ENCODE measurements at regions not wholly inside any gene's neighbourhood (a gene's known extent, or its start where the extent isn't known, plus 50 kb on each side); places are given as distances from the start of the nearest gene placed in this dataset.

DNA sequence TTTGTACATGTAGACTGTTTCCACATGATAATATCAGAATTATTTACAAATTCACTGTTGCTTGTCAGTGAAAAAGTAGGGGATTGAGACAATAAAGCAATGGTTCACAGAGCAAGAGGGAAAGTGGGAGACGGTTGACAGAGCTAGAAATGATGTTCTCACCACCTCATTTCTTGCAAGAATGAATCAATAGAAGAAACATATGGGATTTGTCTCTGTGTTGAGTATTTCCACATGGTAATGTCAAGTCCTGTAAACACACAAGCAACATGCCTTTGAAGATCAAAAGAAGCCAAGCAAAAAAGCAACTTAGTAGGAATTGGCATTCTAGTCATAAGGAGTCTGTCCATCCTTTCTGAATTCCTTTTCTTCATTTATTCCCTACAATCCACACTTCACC, 1806.6 kb upstream of the AGA start:
- Histone ChIP-seq H3K9me3 (replicated peaks in 1 of 2; ENCODE audit: control insufficient read depth in 2 of 2, insufficient read depth in 1 of 2, low read depth in 1 of 2, low read length in 2 of 2) (no peaks in the 10 kb centered on the region), H3K79me1 (ENCODE audit: low read depth, low read length) (no peaks in the 10 kb centered on the region), H3K27ac (replicated peaks; ENCODE audit: low read length) (no peak overlapping the region), H2BK5ac (ENCODE audit: low read length) (no peak overlapping the region), H3K18ac (ENCODE audit: low read length) (no peak overlapping the region), H3K23ac (ENCODE audit: low read depth, low read length, poor library complexity) (no peak overlapping the region), H4K8ac (ENCODE audit: low read depth, low read length) (no peak overlapping the region), H3K27me3 (ENCODE audit: control insufficient read depth in 3 of 3, insufficient read depth in 3 of 3, low read depth in 1 of 3, low read length in 3 of 3) (no peaks in the 10 kb centered on the region), H3K4me2 (ENCODE audit: insufficient read depth, low read length, poor library complexity, severe bottlenecking) (no peak overlapping the region), H3K4ac (ENCODE audit: low read length) (no peak overlapping the region), H2AK5ac (ENCODE audit: low read depth, low read length) (no peak overlapping the region), H3K4me1 (ENCODE audit: control insufficient read depth in 2 of 2, insufficient read depth in 1 of 2, low read depth in 1 of 2, low read length in 2 of 2) (no peaks in the 10 kb centered on the region), H3K9ac (ENCODE audit: low read depth, low read length, poor library complexity) (no peak overlapping the region), H2BK12ac (ENCODE audit: low read length) (no peak overlapping the region), H2BK120ac (ENCODE audit: low read depth, low read length) (no peak overlapping the region), H3K4me3 (ENCODE audit: low read length in 2 of 2) (no peak overlapping the region), H3K36me3 (replicated peaks in 1 of 2; ENCODE audit: control insufficient read depth in 2 of 2, insufficient read depth in 2 of 2, low read length in 2 of 2) (no peaks in the 10 kb centered on the region), H2BK15ac (ENCODE audit: low read length) (no peak overlapping the region), H4K91ac (ENCODE audit: low read depth, low read length, poor library complexity) (no peak overlapping the region), H2AFZ (ENCODE audit: low read length) (no peak overlapping the region), H3K14ac (ENCODE audit: low read length) (no peak overlapping the region)
- no CpG with 5 or more reads among the region's 1 CpG for WGBS, 2 donors (ENCODE audit: extremely low coverage in 2 of 2, insufficient read length in 2 of 2, insufficient replicate concordance in 1 of 2)
- no peak for DNase-seq (ENCODE audit: low spot score)

DNA sequence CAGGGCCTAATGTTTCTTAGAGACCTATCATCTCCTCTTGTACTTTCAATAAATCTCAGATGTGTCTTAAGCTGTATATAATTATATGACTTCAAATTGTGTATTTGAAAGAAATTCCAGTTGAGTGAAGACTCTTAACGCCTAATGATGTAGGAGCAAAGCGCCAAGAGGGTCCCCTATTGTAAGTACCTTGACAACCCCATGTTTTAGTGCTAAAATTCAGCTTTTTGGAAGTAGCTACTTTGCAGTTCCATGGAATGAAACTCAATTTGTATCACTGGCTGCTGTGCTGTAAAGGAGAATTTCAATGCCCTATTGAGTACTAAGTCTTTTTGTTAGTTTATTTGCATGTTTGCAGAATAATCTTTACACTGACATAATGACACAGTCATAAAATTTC, 1826.6 kb upstream of the AGA start:
- H3K27ac ChIP-seq (replicated peaks; ENCODE audit: low read length), result no peak overlapping the region
- no peak overlapping the region for H2BK5ac ChIP-seq (ENCODE audit: low read length)
- no peak overlapping the region for H4K8ac ChIP-seq (ENCODE audit: low read depth, low read length)
- no peaks in the 10 kb centered on the region for H3K79me1 ChIP-seq (ENCODE audit: low read depth, low read length)
- no peak overlapping the region for H3K18ac ChIP-seq (ENCODE audit: low read length)
- H2AFZ ChIP-seq (ENCODE audit: low read length), result no peak overlapping the region
- no peaks in the 10 kb centered on the region for H3K4me1 ChIP-seq (ENCODE audit: control insufficient read depth in 2 of 2, insufficient read depth in 1 of 2, low read depth in 1 of 2, low read length in 2 of 2)
- no CpG with 5 or more reads among the region's 2 CpGs for WGBS, 2 donors (ENCODE audit: extremely low coverage in 2 of 2, insufficient read length in 2 of 2, insufficient replicate concordance in 1 of 2)
- no peak overlapping the region for H3K4me3 ChIP-seq (ENCODE audit: low read length in 2 of 2)
- no peak overlapping the region for H3K14ac ChIP-seq (ENCODE audit: low read length)
- H3K4me2 ChIP-seq (ENCODE audit: insufficient read depth, low read length, poor library complexity, severe bottlenecking), result no peak overlapping the region
- H3K27me3 ChIP-seq (ENCODE audit: control insufficient read depth in 3 of 3, insufficient read depth in 3 of 3, low read depth in 1 of 3, low read length in 3 of 3), result no peaks in the 10 kb centered on the region
- H2BK12ac ChIP-seq (ENCODE audit: low read length), result no peak overlapping the region
- no peak overlapping the region for H3K4ac ChIP-seq (ENCODE audit: low read length)
- DNase-seq (ENCODE audit: low spot score), result no peak
- H3K9ac ChIP-seq (ENCODE audit: low read depth, low read length, poor library complexity), result no peak overlapping the region
- H3K9me3 ChIP-seq (replicated peaks in 1 of 2; ENCODE audit: control insufficient read depth in 2 of 2, insufficient read depth in 1 of 2, low read depth in 1 of 2, low read length in 2 of 2), result no peaks in the 10 kb centered on the region
- no peak overlapping the region for H2AK5ac ChIP-seq (ENCODE audit: low read depth, low read length)
- no peak overlapping the region for H3K23ac ChIP-seq (ENCODE audit: low read depth, low read length, poor library complexity)
- no peak overlapping the region for H4K91ac ChIP-seq (ENCODE audit: low read depth, low read length, poor library complexity)
- H3K36me3 ChIP-seq (replicated peaks in 1 of 2; ENCODE audit: control insufficient read depth in 2 of 2, insufficient read depth in 2 of 2, low read length in 2 of 2), result no peaks in the 10 kb centered on the region
- no peak overlapping the region for H2BK120ac ChIP-seq (ENCODE audit: low read depth, low read length)
- no peak overlapping the region for H2BK15ac ChIP-seq (ENCODE audit: low read length)

DNA sequence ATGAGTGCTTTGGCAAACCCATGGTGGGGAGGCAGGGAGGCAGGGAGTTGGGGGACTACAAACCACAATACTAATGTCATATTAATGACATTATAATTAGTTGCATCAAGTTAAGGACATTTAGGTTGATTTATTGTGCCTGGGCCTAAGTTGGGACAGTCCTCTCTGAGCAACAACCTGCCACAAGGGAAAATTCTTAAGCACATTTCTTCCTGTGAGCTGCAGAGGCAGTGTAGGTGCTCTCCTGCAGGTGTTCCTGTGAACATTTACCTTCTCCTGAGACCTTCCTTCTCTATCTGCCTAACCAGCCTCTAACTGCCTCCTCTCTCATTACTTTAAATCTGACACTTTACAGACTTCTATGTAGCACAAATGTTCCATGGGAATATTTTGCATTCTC, 1830.0 kb upstream of the AGA start:
- Histone ChIP-seq H3K4ac (ENCODE audit: low read length) (no peak overlapping the region), H4K91ac (ENCODE audit: low read depth, low read length, poor library complexity) (no peak overlapping the region), H3K9me3 (replicated peaks in 1 of 2; ENCODE audit: control insufficient read depth in 2 of 2, insufficient read depth in 1 of 2, low read depth in 1 of 2, low read length in 2 of 2) (no peaks in the 10 kb centered on the region), H4K8ac (ENCODE audit: low read depth, low read length) (no peak overlapping the region), H2AK5ac (ENCODE audit: low read depth, low read length) (no peak overlapping the region), H2BK12ac (ENCODE audit: low read length) (no peak overlapping the region), H3K4me2 (ENCODE audit: insufficient read depth, low read length, poor library complexity, severe bottlenecking) (no peak overlapping the region), H3K9ac (ENCODE audit: low read depth, low read length, poor library complexity) (no peak overlapping the region), H3K14ac (ENCODE audit: low read length) (no peak overlapping the region), H2AFZ (ENCODE audit: low read length) (no peak overlapping the region), H3K4me1 (ENCODE audit: control insufficient read depth in 2 of 2, insufficient read depth in 1 of 2, low read depth in 1 of 2, low read length in 2 of 2) (no peaks in the 10 kb centered on the region), H3K23ac (ENCODE audit: low read depth, low read length, poor library complexity) (no peak overlapping the region), H3K18ac (ENCODE audit: low read length) (no peak overlapping the region), H3K4me3 (ENCODE audit: low read length in 2 of 2) (no peak overlapping the region), H2BK5ac (ENCODE audit: low read length) (no peak overlapping the region), H3K79me1 (ENCODE audit: low read depth, low read length) (no peaks in the 10 kb centered on the region), H2BK120ac (ENCODE audit: low read depth, low read length) (no peak overlapping the region), H3K27me3 (ENCODE audit: control insufficient read depth in 3 of 3, insufficient read depth in 3 of 3, low read depth in 1 of 3, low read length in 3 of 3) (no peaks in the 10 kb centered on the region), H3K27ac (replicated peaks; ENCODE audit: low read length) (no peak overlapping the region), H3K36me3 (replicated peaks in 1 of 2; ENCODE audit: control insufficient read depth in 2 of 2, insufficient read depth in 2 of 2, low read length in 2 of 2) (no peaks in the 10 kb centered on the region), H2BK15ac (ENCODE audit: low read length) (no peak overlapping the region)
- DNase-seq (ENCODE audit: low spot score), result no peak

DNA sequence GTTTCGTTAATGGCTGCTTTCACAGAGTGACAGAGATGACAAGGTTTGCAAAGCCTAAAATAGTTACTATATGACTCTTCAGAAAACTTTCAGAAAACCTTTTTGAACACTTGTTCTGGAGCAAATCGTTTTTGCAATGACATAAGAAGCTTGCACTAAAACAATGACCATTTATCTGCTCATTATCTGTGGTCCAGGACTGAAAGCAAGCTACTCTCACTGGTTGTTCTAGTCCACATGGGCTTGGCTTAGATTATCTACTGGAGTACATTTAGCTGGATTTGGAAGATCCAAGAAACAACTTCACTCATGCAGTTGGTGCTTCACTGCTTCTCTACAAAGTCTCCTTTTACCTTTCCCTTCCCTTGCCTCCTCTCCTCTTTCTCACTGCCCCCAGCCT, 1836.4 kb upstream of the AGA start:
- Histone ChIP-seq H3K18ac (ENCODE audit: low read length) (no peak overlapping the region), H3K23ac (ENCODE audit: low read depth, low read length, poor library complexity) (no peak overlapping the region), H3K9me3 (replicated peaks in 1 of 2; ENCODE audit: control insufficient read depth in 2 of 2, insufficient read depth in 1 of 2, low read depth in 1 of 2, low read length in 2 of 2) (no peaks in the 10 kb centered on the region), H2BK15ac (ENCODE audit: low read length) (no peak overlapping the region), H3K4me2 (ENCODE audit: insufficient read depth, low read length, poor library complexity, severe bottlenecking) (no peak overlapping the region), H2BK5ac (ENCODE audit: low read length) (no peak overlapping the region), H3K27ac (replicated peaks; ENCODE audit: low read length) (no peak overlapping the region), H3K4me3 (ENCODE audit: low read length in 2 of 2) (no peak overlapping the region), H3K79me1 (ENCODE audit: low read depth, low read length) (no peaks in the 10 kb centered on the region), H4K91ac (ENCODE audit: low read depth, low read length, poor library complexity) (no peak overlapping the region), H2AFZ (ENCODE audit: low read length) (no peak overlapping the region), H2AK5ac (ENCODE audit: low read depth, low read length) (no peak overlapping the region), H2BK12ac (ENCODE audit: low read length) (no peak overlapping the region), H3K4ac (ENCODE audit: low read length) (no peak overlapping the region), H3K9ac (ENCODE audit: low read depth, low read length, poor library complexity) (no peak overlapping the region), H3K14ac (ENCODE audit: low read length) (no peak overlapping the region), H3K4me1 (ENCODE audit: control insufficient read depth in 2 of 2, insufficient read depth in 1 of 2, low read depth in 1 of 2, low read length in 2 of 2) (no peaks in the 10 kb centered on the region), H3K27me3 (ENCODE audit: control insufficient read depth in 3 of 3, insufficient read depth in 3 of 3, low read depth in 1 of 3, low read length in 3 of 3) (no peaks in the 10 kb centered on the region), H4K8ac (ENCODE audit: low read depth, low read length) (no peak overlapping the region), H3K36me3 (replicated peaks in 1 of 2; ENCODE audit: control insufficient read depth in 2 of 2, insufficient read depth in 2 of 2, low read length in 2 of 2) (no peaks in the 10 kb centered on the region), H2BK120ac (ENCODE audit: low read depth, low read length) (no peak overlapping the region)
- no CpG with 5 or more reads among the region's 2 CpGs for WGBS, 2 donors (ENCODE audit: extremely low coverage in 2 of 2, insufficient read length in 2 of 2, insufficient replicate concordance in 1 of 2)
- no peak for DNase-seq (ENCODE audit: low spot score)

Data from neuronal stem cell (in vitro differentiated cells).